ENCODE measurements at regions not wholly inside any gene's neighbourhood (a gene's known extent, or its start where the extent isn't known, plus 50 kb on each side); places are given as distances from the start of the nearest gene placed in this dataset.

DNA sequence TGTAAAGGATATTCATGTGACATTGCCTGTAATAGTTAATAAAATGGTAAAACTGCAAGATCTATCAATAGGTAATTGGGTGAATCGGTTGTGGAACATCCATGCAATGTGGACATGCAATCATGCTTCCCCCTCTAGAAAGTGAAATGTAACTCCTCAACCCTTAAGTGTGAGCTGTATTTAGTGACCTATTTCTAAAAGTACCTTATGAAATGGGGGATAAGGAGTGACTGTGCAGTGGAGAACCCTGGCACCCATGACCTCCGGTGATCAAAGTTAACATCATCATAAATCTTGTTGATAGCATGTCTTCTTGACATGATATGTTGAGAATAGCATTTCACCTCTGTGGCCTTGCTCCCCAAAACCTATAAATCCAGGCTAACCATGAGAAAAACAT, 53.6 kb upstream of the PPARGC1A start (continued):
- TF ChIP-seq, protein P1, sequence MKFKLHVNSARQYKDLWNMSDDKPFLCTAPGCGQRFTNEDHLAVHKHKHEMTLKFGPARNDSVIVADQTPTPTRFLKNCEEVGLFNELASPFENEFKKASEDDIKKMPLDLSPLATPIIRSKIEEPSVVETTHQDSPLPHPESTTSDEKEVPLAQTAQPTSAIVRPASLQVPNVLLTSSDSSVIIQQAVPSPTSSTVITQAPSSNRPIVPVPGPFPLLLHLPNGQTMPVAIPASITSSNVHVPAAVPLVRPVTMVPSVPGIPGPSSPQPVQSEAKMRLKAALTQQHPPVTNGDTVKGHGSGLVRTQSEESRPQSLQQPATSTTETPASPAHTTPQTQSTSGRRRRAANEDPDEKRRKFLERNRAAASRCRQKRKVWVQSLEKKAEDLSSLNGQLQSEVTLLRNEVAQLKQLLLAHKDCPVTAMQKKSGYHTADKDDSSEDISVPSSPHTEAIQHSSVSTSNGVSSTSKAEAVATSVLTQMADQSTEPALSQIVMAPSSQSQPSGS (IDR thresholded peaks at IDR 0.05; ENCODE audit: low read length): no peak
- TF ChIP-seq SIRT6 (IDR thresholded peaks at IDR 0.05; ENCODE audit: low read length) (no peak), NRF1 (IDR thresholded peaks at IDR 0.05; ENCODE audit: low read depth, low read length) (no peak)
